ENCODE measurements at regions not wholly inside any gene's neighbourhood (a gene's known extent, or its start where the extent isn't known, plus 50 kb on each side); places are given as distances from the start of the nearest gene placed in this dataset.

GRCh38 chr18:79598633-79599175 is 80.9 kb upstream of the CTDP1 start:
- Histone ChIP-seq H3K4me2 (ENCODE audit: low read depth, low read length, poor library complexity, severe bottlenecking) (no peak overlapping the region), H3K4me1 (ENCODE audit: low read length) (no peaks in the 10 kb centered on the region), H3K9me2 (replicated peaks; ENCODE audit: insufficient read depth, low read length) (no peaks in the 10 kb centered on the region), H3K79me2 (ENCODE audit: low read length) (no peaks in the 10 kb centered on the region), H3K36me3 (ENCODE audit: insufficient read depth, low read length) (no peaks in the 10 kb centered on the region), H4K20me1 (ENCODE audit: insufficient read depth, low read depth, low read length) (no peaks in the 10 kb centered on the region), H2AFZ (ENCODE audit: low read length) (no peak overlapping the region), H3K4me3 (ENCODE audit: low read length) (no peak overlapping the region), H3K27me3 (ENCODE audit: low read length) (no peaks in the 10 kb centered on the region), H3K9me3 (ENCODE audit: low read length) (no peaks in the 10 kb centered on the region), H3K27ac (ENCODE audit: low read length) (no peak overlapping the region), H3K9ac (ENCODE audit: low read length) (no peak overlapping the region)
- no peak for DNase-seq

GRCh38 chr18:79599441-79599931 is 80.1 kb upstream of the CTDP1 start:
- Histone ChIP-seq H3K4me3 (ENCODE audit: low read length) (no peak overlapping the region), H3K27ac (ENCODE audit: low read length) (no peak overlapping the region), H3K36me3 (ENCODE audit: insufficient read depth, low read length) (no peaks in the 10 kb centered on the region), H3K9me2 (replicated peaks; ENCODE audit: insufficient read depth, low read length) (no peaks in the 10 kb centered on the region), H2AFZ (ENCODE audit: low read length) (no peak overlapping the region), H3K27me3 (ENCODE audit: low read length) (no peaks in the 10 kb centered on the region), H3K9ac (ENCODE audit: low read length) (no peak overlapping the region), H3K4me1 (ENCODE audit: low read length) (no peaks in the 10 kb centered on the region), H3K4me2 (ENCODE audit: low read depth, low read length, poor library complexity, severe bottlenecking) (no peak overlapping the region), H3K79me2 (ENCODE audit: low read length) (no peaks in the 10 kb centered on the region), H4K20me1 (ENCODE audit: insufficient read depth, low read depth, low read length) (no peaks in the 10 kb centered on the region), H3K9me3 (ENCODE audit: low read length) (no peaks in the 10 kb centered on the region)
- DNase-seq: no peak

GRCh38 chr18:79600141-79600540 is 79.5 kb upstream of the CTDP1 start:
- no peak for DNase-seq
- Histone ChIP-seq H3K9ac (ENCODE audit: low read length) (no peak overlapping the region), H3K27me3 (ENCODE audit: low read length) (no peaks in the 10 kb centered on the region), H3K27ac (ENCODE audit: low read length) (no peak overlapping the region), H3K4me1 (ENCODE audit: low read length) (no peaks in the 10 kb centered on the region), H3K9me2 (replicated peaks; ENCODE audit: insufficient read depth, low read length) (no peaks in the 10 kb centered on the region), H3K79me2 (ENCODE audit: low read length) (no peaks in the 10 kb centered on the region), H3K36me3 (ENCODE audit: insufficient read depth, low read length) (no peaks in the 10 kb centered on the region), H3K4me2 (ENCODE audit: low read depth, low read length, poor library complexity, severe bottlenecking) (no peak overlapping the region), H2AFZ (ENCODE audit: low read length) (no peak overlapping the region), H3K9me3 (ENCODE audit: low read length) (no peaks in the 10 kb centered on the region), H4K20me1 (ENCODE audit: insufficient read depth, low read depth, low read length) (no peaks in the 10 kb centered on the region), H3K4me3 (ENCODE audit: low read length) (no peak overlapping the region)

- Histone ChIP-seq H3K9ac (ENCODE audit: low read length) (no peak overlapping the region), H3K4me3 (ENCODE audit: low read length) (no peak overlapping the region)
These were observed 79.0 kb upstream of the CTDP1 start for GRCh38 chr18:79600596-79600995.

GRCh38 chr18:79601234-79601633 is 78.4 kb upstream of the CTDP1 start:
- Histone ChIP-seq H3K36me3 (ENCODE audit: insufficient read depth, low read length) (no peaks in the 10 kb centered on the region), H3K27ac (ENCODE audit: low read length) (no peak overlapping the region), H3K9me3 (ENCODE audit: low read length) (no peaks in the 10 kb centered on the region), H3K79me2 (ENCODE audit: low read length) (no peaks in the 10 kb centered on the region), H3K4me3 (ENCODE audit: low read length) (no peak overlapping the region), H3K4me2 (ENCODE audit: low read depth, low read length, poor library complexity, severe bottlenecking) (no peak overlapping the region), H3K9me2 (replicated peaks; ENCODE audit: insufficient read depth, low read length) (no peaks in the 10 kb centered on the region), H2AFZ (ENCODE audit: low read length) (no peak overlapping the region), H3K9ac (ENCODE audit: low read length) (no peak overlapping the region), H3K4me1 (ENCODE audit: low read length) (no peaks in the 10 kb centered on the region), H4K20me1 (ENCODE audit: insufficient read depth, low read depth, low read length) (no peaks in the 10 kb centered on the region), H3K27me3 (ENCODE audit: low read length) (no peaks in the 10 kb centered on the region)
- DNase-seq: no peak

More at GRCh38 chr18:79600596-79600995, 79.0 kb upstream of the CTDP1 start:
- Histone ChIP-seq H3K4me1 (ENCODE audit: low read length) (no peaks in the 10 kb centered on the region), H4K20me1 (ENCODE audit: insufficient read depth, low read depth, low read length) (no peaks in the 10 kb centered on the region), H3K9me3 (ENCODE audit: low read length) (no peaks in the 10 kb centered on the region), H3K9me2 (replicated peaks; ENCODE audit: insufficient read depth, low read length) (no peaks in the 10 kb centered on the region), H3K27me3 (ENCODE audit: low read length) (no peaks in the 10 kb centered on the region), H3K27ac (ENCODE audit: low read length) (no peak overlapping the region), H3K79me2 (ENCODE audit: low read length) (no peaks in the 10 kb centered on the region), H3K36me3 (ENCODE audit: insufficient read depth, low read length) (no peaks in the 10 kb centered on the region), H3K4me2 (ENCODE audit: low read depth, low read length, poor library complexity, severe bottlenecking) (no peak overlapping the region), H2AFZ (ENCODE audit: low read length) (no peak overlapping the region)
- no peak for DNase-seq

GRCh38 chr18:79603321-79604204 is 76.0 kb upstream of the CTDP1 start:
- Histone ChIP-seq H3K36me3 (ENCODE audit: insufficient read depth, low read length) (no peaks in the 10 kb centered on the region), H3K4me2 (ENCODE audit: low read depth, low read length, poor library complexity, severe bottlenecking) (no peak overlapping the region), H3K9ac (ENCODE audit: low read length) (no peak overlapping the region), H3K9me2 (replicated peaks; ENCODE audit: insufficient read depth, low read length) (no peaks in the 10 kb centered on the region), H3K4me3 (ENCODE audit: low read length) (no peak overlapping the region), H3K4me1 (ENCODE audit: low read length) (no peaks in the 10 kb centered on the region), H3K27me3 (ENCODE audit: low read length) (no peaks in the 10 kb centered on the region), H3K79me2 (ENCODE audit: low read length) (no peaks in the 10 kb centered on the region), H2AFZ (ENCODE audit: low read length) (no peak overlapping the region), H3K9me3 (ENCODE audit: low read length) (no peaks in the 10 kb centered on the region), H3K27ac (ENCODE audit: low read length) (no peak overlapping the region), H4K20me1 (ENCODE audit: insufficient read depth, low read depth, low read length) (no peaks in the 10 kb centered on the region)
- no peak for DNase-seq

GRCh38 chr18:79604205-79604912 is 75.2 kb upstream of the CTDP1 start:
- Histone ChIP-seq H3K27me3 (ENCODE audit: low read length) (no peaks in the 10 kb centered on the region), H4K20me1 (ENCODE audit: insufficient read depth, low read depth, low read length) (no peaks in the 10 kb centered on the region), H3K9ac (ENCODE audit: low read length) (no peak overlapping the region), H2AFZ (ENCODE audit: low read length) (no peak overlapping the region), H3K9me3 (ENCODE audit: low read length) (no peaks in the 10 kb centered on the region), H3K79me2 (ENCODE audit: low read length) (no peaks in the 10 kb centered on the region), H3K36me3 (ENCODE audit: insufficient read depth, low read length) (no peaks in the 10 kb centered on the region), H3K9me2 (replicated peaks; ENCODE audit: insufficient read depth, low read length) (no peaks in the 10 kb centered on the region), H3K4me1 (ENCODE audit: low read length) (no peaks in the 10 kb centered on the region), H3K4me2 (ENCODE audit: low read depth, low read length, poor library complexity, severe bottlenecking) (no peak overlapping the region), H3K4me3 (ENCODE audit: low read length) (no peak overlapping the region), H3K27ac (ENCODE audit: low read length) (no peak overlapping the region)
- no peak for DNase-seq
